GM23248 (cell line): ENCODE measurements at regions not wholly inside any gene's neighbourhood (a gene's known extent, or its start where the extent isn't known, plus 50 kb on each side); places are given as distances from the start of the nearest gene placed in this dataset.

ENCODE experiments used
- EZH2 ChIP-seq: fragments of 200-600 bp; sonication (generic); IDR thresholded peaks from 2 replicates; pipeline ENCODE4 v1.6.1; 2018; ENCODE audit warnings: antibody characterized with exemption, mild to moderate bottlenecking; ENCODE audit not compliant: insufficient read depth, poor library complexity, severe bottlenecking
- EZH2phosphoT487 ChIP-seq: fragments of 200-600 bp; sonication (generic); IDR thresholded peaks from 2 replicates; pipeline ENCODE4 v1.6.1; 2018; ENCODE audit warnings: antibody characterized with exemption, moderate library complexity, mild to moderate bottlenecking, low read depth; ENCODE audit not compliant: insufficient read depth

- TF ChIP-seq EZH2 (no peak), EZH2phosphoT487 (no peak)
Measured at GRCh38 chr7:52030722-52031121, 714.1 kb upstream of the COBL start.
